Left ventricle myocardium inferior (tissue), 1 donor: ENCODE measurements at regions not wholly inside any gene's neighbourhood (a gene's known extent, or its start where the extent isn't known, plus 50 kb on each side); places are given as distances from the start of the nearest gene placed in this dataset. TPM values are rescaled to one million over a fixed set of nuclear protein-coding genes. Genes with fewer than 3 reads are reported as not detected.

Source experiments
- DNase-seq: peaks from one replicate; pipeline ENCODE4 v3.0.0-alpha.2; 2020
- H3K27ac ChIP-seq: fragments of 200-600 bp; replicated peaks from 2 replicates; pipeline ENCODE4 v1.8.0; 2021
- H3K27me3 ChIP-seq: fragments of 200-600 bp; 2 replicates; pipeline ENCODE4 v1.8.0; 2021; ENCODE audit warnings: low read depth
- H3K36me3 ChIP-seq: fragments of 200-600 bp; 2 replicates; pipeline ENCODE4 v1.8.0; 2021
- H3K4me1 ChIP-seq: fragments of 200-600 bp; 2 replicates; pipeline ENCODE4 v1.8.0; 2021
- H3K4me3 ChIP-seq: fragments of 200-600 bp; 2 replicates; pipeline ENCODE4 v1.8.0; 2021; ENCODE audit warnings: mild to moderate bottlenecking, moderate library complexity
- H3K9me3 ChIP-seq: fragments of 200-600 bp; replicated peaks from 2 replicates; pipeline ENCODE4 v1.8.0; 2021
- CTCF ChIP-seq: fragments of 200-600 bp; IDR thresholded peaks from 2 replicates; pipeline ENCODE4 v1.8.0; 2021; ENCODE audit warnings: antibody characterized with exemption, mild to moderate bottlenecking, borderline replicate concordance
- intact Hi-C: fragments of 100-400 bp; cut with micrococcal nuclease; formaldehyde crosslinking; loops from one replicate; pipeline ENCODE4 v1.11.0; 2022
- microRNA-seq: library from miRNA; unstranded; fragments of <30 nt; microRNA quantifications from one replicate; pipeline ENCODE4 v1.2.0, GENCODE V29; 2020
- donor health status: DM: no; HTN: yes; CAD: no; lungs with severe emphysema.

DNA sequence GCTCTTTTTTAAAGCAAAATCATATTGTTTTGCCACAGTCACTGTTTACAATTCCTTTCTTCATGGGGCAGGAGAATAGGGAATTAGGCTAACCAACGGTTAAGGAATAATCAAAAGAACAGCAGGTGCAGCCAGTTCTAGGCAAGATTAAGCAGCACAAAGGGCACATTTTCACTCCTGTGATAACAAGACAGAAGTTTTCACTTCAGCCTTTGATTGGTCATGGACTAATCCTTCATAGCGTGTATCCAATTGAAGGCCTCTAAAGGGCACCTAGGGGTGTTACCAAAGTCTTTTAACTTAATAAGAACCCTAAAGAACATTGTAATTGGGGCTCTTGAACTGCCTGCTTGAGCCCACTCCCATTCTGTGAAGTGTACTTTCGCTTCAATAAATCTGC, 206.9 kb upstream of the AMIGO2 start:
- Histone ChIP-seq H3K36me3 (no peaks in the 10 kb centered on the region), H3K9me3 (no peaks in the 10 kb centered on the region), H3K27ac (no peak overlapping the region), H3K4me3 (no peak overlapping the region), H3K4me1 (no peaks in the 10 kb centered on the region), H3K27me3 (no peaks in the 10 kb centered on the region)
- DNase-seq: no peak
- TF ChIP-seq CTCF: no peak
- intact Hi-C loops: no loop called here

Small RNA genes lying in the stretch of these regions (microRNA-seq; reads per million reads assigned to microRNA genes)
- not detected for gene MIR4494
